ENCODE measurements at regions not wholly inside any gene's neighbourhood (a gene's known extent, or its start where the extent isn't known, plus 50 kb on each side); places are given as distances from the start of the nearest gene placed in this dataset.

- TF ChIP-seq REST (IDR thresholded peaks at IDR 0.05) (no peak), POLR2A (IDR thresholded peaks at IDR 0.05; ENCODE audit: low read length) (no peak), CTCF (IDR thresholded peaks at IDR 0.05) (no peak), EP300 (IDR thresholded peaks at IDR 0.05) (no peak)
These were observed 92.6 kb downstream of the EMP1 start for GRCh38 chr12:13288937-13289652.

Data from A549 (cell line).